ENCODE measurements at regions not wholly inside any gene's neighbourhood (a gene's known extent, or its start where the extent isn't known, plus 50 kb on each side); places are given as distances from the start of the nearest gene placed in this dataset.

- no peak for DNase-seq (ENCODE audit: low read depth)
Observed at GRCh38 chr1:13922466-13923110, 222.6 kb downstream of the PRDM2 start.

GRCh38 chr1:13926556-13926955, 226.6 kb downstream of the PRDM2 start:
- DNase-seq (ENCODE audit: low read depth), result no peak

- no peak for DNase-seq (ENCODE audit: low read depth)
Observed at GRCh38 chr1:13927736-13928135, 227.7 kb downstream of the PRDM2 start.

GRCh38 chr1:13929313-13929712, 229.3 kb downstream of the PRDM2 start:
- DNase-seq (ENCODE audit: low read depth), result no peak

GRCh38 chr1:13930151-13930550, 230.2 kb downstream of the PRDM2 start:
- no peak for DNase-seq (ENCODE audit: low read depth)

- no peak for DNase-seq (ENCODE audit: low read depth)
Observed at GRCh38 chr1:13931226-13931625, 231.2 kb downstream of the PRDM2 start.

GRCh38 chr1:13935336-13935735, 235.3 kb downstream of the PRDM2 start:
- DNase-seq (ENCODE audit: low read depth), result no peak

- DNase-seq (ENCODE audit: low read depth), result no peak
Observed at GRCh38 chr1:13941315-13941714, 241.3 kb downstream of the PRDM2 start.

GRCh38 chr1:13943055-13943454, 243.1 kb downstream of the PRDM2 start:
- no peak for DNase-seq (ENCODE audit: low read depth)

- DNase-seq (ENCODE audit: low read depth), result no peak
Observed at GRCh38 chr1:13945856-13946255, 245.9 kb downstream of the PRDM2 start.

- no peak for DNase-seq (ENCODE audit: low read depth)
Observed at GRCh38 chr1:13947658-13948057, 247.7 kb downstream of the PRDM2 start.

GRCh38 chr1:13948396-13948795, 248.4 kb downstream of the PRDM2 start:
- no peak for DNase-seq (ENCODE audit: low read depth)

GRCh38 chr1:13948888-13949391, 249.0 kb downstream of the PRDM2 start:
- DNase-seq (ENCODE audit: low read depth), result no peak

- DNase-seq (ENCODE audit: low read depth), result no peak
Observed at GRCh38 chr1:13949546-13949945, 249.6 kb downstream of the PRDM2 start.

- no peak for DNase-seq (ENCODE audit: low read depth)
Observed at GRCh38 chr1:13950637-13951036, 250.6 kb downstream of the PRDM2 start.

GRCh38 chr1:13951793-13952751, 252.1 kb downstream of the PRDM2 start:
- DNase-seq (ENCODE audit: low read depth), result no peak

- DNase-seq (ENCODE audit: low read depth), result no peak
Observed at GRCh38 chr1:13952985-13953384, 253.0 kb downstream of the PRDM2 start.

GRCh38 chr1:13956393-13956792, 256.4 kb downstream of the PRDM2 start:
- DNase-seq (ENCODE audit: low read depth), result no peak

- DNase-seq (ENCODE audit: low read depth), result peak; percentile 11
Observed at GRCh38 chr1:13960375-13960987, 260.5 kb downstream of the PRDM2 start.

GRCh38 chr1:13964768-13965167, 264.8 kb downstream of the PRDM2 start:
- no peak for DNase-seq (ENCODE audit: low read depth)

GRCh38 chr1:13965770-13966398, 265.9 kb downstream of the PRDM2 start:
- DNase-seq (ENCODE audit: low read depth), result peak; percentile 4

GRCh38 chr1:13967707-13968106, 267.7 kb downstream of the PRDM2 start:
- DNase-seq (ENCODE audit: low read depth), result no peak

Measured in GM04503 (cell line).